H7 (cell line): ENCODE measurements at regions not wholly inside any gene's neighbourhood (a gene's known extent, or its start where the extent isn't known, plus 50 kb on each side); places are given as distances from the start of the nearest gene placed in this dataset.

Source experiments
- DNase-seq: peaks from one replicate; pipeline ENCODE4 v3.0.0; 2012
- H3K27me3 ChIP-seq: 2 replicates; pipeline ENCODE4 v1.6.0; 2011; ENCODE audit warnings: mild to moderate bottlenecking, low read length; ENCODE audit not compliant: control insufficient read depth, insufficient read depth
- H3K36me3 ChIP-seq: replicated peaks from 2 replicates; pipeline ENCODE4 v1.5.1; 2011; ENCODE audit warnings: low read length; ENCODE audit not compliant: control insufficient read depth, insufficient read depth
- H3K4me3 ChIP-seq: 2 replicates; pipeline ENCODE4 v1.5.1; 2011; ENCODE audit warnings: low read depth, mild to moderate bottlenecking, control low read depth, low read length, moderate library complexity; ENCODE audit not compliant: insufficient read depth

DNA sequence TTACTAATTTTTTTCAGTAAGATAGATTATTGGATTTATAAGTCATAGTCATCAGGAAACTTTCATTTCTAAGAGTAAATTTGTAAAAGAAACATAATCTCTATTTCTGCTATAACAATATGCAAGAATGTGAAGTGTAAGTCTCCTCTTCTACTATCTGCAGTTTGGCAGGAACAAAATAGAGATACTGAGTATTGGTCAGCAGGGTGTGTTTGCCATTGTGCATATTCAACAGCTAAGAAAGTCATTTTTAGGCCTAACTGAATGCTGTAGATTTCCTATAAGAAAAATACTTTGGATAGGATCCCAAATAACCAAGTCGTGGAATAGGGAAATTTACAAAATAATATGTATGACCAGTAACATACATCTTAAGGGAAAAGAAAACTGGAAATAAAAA lies 253.3 kb upstream of the EPHA5 start:
- H3K36me3 ChIP-seq: no peaks in the 10 kb centered on the region
- H3K27me3 ChIP-seq: no peaks in the 10 kb centered on the region
- no peak for DNase-seq
- H3K4me3 ChIP-seq: no peak overlapping the region

DNA sequence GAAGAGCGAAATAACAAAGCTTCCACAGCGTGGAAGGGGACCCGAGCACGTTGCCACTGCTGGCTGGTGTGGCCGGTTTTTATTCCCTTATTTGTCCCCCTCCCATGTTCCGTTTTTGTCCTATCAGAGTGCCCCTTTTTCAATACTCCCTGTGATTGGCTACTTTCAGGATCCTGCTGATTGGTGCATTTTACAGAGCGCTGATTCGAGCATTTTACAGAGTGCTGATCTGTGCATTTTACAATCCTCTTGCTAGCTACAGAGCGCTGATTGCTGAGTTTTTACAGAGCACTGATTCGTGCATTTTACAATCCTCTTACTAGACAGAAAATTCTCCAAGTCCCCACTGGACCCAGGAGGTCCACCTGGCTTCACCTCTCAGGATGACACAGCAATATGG lies 250.9 kb upstream of the EPHA5 start:
- H3K4me3 ChIP-seq: no peak overlapping the region
- H3K27me3 ChIP-seq: no peaks in the 10 kb centered on the region
- H3K36me3 ChIP-seq: no peaks in the 10 kb centered on the region
- no peak for DNase-seq

DNA sequence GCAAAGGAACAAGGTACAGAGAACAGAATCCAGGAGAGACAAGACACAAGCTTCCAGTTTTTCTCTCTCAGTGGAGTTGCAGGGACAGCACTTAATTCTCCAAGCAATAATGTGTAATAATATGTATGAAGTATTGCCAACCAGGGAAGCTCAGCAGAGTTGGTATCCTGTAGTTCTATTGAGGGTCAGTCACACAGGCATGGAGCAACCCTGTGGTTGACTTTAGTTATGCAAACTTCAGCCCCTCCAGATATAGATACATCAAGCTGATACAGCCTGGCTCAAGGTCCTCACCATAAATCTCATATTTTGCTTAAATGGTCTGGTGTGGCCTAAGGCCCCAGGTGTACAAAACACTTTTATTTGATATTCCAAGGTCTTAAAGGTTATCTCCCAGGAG lies 248.6 kb upstream of the EPHA5 start:
- H3K36me3 ChIP-seq: no peaks in the 10 kb centered on the region
- DNase-seq: no peak
- no peak overlapping the region for H3K4me3 ChIP-seq
- no peaks in the 10 kb centered on the region for H3K27me3 ChIP-seq

DNA sequence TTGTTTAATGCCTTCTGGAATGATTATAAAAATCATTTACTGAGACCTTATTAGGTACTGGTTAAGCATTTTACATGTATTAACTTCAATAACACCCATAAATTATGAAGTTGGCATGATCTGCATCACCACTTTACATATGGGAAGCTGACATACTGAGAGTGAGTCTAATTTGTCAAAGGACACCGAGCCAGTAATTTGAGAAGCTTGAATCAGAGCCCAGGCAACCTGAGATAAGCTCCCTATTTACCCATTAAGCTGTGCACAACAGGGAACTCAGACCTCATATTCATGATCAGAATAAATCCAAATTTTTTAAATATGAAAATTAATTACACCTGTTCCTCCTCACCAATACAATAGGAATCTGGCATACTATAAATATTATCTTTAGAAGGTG lies 247.9 kb upstream of the EPHA5 start:
- Histone ChIP-seq H3K4me3 (no peak overlapping the region), H3K36me3 (no peaks in the 10 kb centered on the region), H3K27me3 (no peaks in the 10 kb centered on the region)
- DNase-seq: no peak

DNA sequence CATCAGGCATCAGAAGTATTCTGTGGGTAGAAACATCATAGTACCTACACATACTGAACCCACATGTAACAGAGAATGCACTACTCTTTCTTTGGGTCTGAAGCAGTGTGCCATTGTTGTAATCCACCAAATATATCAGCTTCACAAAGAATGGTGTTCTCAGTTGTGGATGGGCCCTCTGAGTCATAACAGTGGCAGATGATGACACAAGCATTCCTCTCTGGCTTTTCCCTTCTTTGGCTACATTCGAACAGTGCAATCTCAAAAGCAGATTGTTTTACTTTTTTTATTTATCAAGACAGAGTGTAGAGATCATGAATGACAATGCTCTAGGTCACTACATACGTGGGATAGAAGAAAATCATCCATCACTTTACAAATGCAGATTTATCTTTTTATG lies 247.2 kb upstream of the EPHA5 start:
- no peak for DNase-seq
- Histone ChIP-seq H3K36me3 (no peaks in the 10 kb centered on the region), H3K27me3 (no peaks in the 10 kb centered on the region), H3K4me3 (no peak overlapping the region)

DNA sequence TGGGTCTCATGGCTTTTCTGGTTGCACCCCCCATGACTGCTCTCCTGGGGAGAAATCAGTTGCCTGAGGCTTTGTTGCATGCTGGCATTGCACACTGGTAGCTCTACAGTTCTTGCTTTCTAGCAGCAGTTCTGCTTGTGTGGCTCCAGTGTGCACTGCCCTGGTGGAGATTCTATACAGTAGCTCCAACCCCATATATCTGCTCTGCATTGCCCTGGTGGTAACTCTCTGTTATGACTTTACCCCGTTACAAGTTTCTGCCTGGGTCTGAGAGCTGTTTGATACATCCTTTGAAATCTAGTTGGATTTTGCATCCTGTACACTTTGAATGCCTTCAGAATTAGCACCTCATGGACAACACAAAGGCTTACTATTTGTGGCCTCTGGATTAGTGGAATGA lies 241.4 kb upstream of the EPHA5 start:
- no peaks in the 10 kb centered on the region for H3K36me3 ChIP-seq
- no peak for DNase-seq
- no peaks in the 10 kb centered on the region for H3K27me3 ChIP-seq
- H3K4me3 ChIP-seq: no peak overlapping the region

DNA sequence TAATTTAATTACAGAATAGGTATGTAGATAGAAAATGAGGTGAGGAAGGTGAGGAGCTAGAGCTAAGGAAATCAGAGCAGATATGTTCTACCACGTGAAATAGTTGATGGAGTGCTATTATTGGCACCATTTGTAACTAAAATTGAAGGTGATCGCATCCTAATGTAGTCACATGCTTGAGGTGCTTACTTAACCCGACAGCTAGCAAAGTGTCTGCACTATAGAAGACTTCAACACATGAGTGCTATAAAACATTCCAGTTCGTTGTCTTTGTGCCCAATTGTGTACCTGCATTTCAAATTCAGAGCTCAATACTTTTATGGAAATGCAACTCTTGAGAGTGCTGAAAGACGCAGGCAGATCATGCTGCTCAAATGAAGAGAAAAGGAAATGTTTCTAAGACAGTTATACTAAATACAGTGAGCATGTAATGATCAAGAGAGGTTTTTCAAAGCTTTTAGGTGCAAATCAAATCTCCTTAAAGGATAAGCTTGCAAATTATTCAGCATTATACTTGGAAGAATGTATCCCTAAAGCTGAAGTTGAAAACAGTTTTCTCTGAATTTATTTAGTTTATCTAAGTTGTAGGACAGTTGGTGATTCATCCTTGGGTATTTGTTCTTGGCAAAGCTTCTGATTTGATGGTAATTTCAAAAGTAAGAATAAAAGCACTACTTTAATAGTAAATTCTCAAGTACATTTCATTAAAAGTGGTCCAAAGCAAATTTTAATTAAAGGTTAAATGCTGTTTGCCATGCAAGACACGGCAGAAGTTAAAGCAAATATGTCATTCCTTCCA lies 223.9 kb upstream of the EPHA5 start:
- H3K27me3 ChIP-seq: no peaks in the 10 kb centered on the region
- no peaks in the 10 kb centered on the region for H3K36me3 ChIP-seq
- no peak overlapping the region for H3K4me3 ChIP-seq
- no peak for DNase-seq

DNA sequence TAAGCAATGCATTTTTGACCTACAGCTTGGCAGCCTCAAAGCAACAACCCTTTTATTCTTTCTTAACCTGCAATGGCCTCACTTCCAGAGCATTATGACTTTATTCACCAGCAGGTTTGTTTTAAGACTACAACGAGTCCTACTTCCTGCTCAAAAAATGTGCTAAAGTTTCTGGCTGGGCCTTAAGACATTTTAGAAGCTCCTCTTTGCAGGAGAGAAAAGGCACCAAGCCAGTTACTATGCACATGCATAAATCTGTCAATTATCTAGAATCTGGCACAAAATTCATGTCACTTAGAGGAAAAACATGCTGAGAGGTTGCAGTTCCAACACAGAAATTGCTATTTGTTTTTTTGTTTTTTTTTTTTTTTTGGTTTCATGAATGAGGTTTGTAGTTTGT lies 223.0 kb upstream of the EPHA5 start:
- H3K36me3 ChIP-seq: no peaks in the 10 kb centered on the region
- H3K27me3 ChIP-seq: no peaks in the 10 kb centered on the region
- no peak overlapping the region for H3K4me3 ChIP-seq
- DNase-seq: no peak

DNA sequence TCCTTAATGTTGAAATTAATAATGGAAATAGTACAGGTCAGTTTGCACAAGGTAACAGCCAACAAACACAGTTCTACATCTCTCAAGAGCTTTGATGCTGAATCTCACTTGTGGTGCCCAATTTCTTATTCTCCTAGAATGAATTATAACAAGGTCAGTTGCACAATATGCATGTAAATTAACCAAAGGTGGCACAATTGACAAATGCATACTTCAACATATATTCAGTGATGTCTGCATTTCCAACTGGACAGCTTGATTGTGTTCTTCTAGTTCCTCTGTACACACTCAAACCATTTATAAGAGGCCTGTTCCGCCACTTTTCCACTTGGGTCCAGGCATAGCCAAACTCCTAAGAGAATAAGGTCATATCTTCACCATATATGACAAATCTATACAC lies 210.3 kb upstream of the EPHA5 start:
- DNase-seq: no peak
- Histone ChIP-seq H3K27me3 (no peaks in the 10 kb centered on the region), H3K36me3 (no peaks in the 10 kb centered on the region), H3K4me3 (no peak overlapping the region)

DNA sequence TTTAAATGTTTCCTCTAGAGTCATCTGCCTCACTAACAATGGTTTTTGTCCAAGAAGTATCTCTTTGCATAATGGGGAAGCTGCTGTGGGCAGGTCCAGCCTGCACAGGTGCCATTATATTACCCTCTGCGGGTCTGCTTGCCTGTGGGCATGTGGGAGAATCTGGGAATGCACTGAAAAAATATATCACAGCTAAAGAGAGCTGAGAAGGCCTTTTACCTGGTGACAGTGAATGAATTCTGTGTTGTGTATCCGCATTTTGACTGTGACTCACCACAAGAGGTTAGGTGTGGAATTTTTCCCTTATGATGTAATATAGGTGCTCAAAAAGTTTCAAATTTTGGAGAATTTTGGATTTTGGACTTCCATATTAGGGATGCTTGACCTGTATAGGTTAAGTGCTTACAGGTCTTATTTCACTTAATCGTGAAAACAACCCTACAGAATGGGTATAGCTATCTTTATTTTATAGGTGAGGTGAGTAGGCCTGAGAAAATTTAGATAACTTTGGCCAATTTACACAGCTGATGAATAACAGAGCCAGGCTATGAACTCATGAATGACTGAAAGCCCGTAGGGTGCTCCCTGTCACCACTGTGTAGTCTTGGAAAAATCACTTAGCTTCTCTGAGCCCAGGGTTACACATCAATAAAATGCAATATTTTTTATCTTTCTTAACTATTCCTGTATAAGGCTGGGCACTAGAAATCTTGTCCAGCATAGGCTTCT lies 198.0 kb upstream of the EPHA5 start:
- Histone ChIP-seq H3K4me3 (no peak overlapping the region), H3K36me3 (no peaks in the 10 kb centered on the region), H3K27me3 (no peaks in the 10 kb centered on the region)
- no peak for DNase-seq

DNA sequence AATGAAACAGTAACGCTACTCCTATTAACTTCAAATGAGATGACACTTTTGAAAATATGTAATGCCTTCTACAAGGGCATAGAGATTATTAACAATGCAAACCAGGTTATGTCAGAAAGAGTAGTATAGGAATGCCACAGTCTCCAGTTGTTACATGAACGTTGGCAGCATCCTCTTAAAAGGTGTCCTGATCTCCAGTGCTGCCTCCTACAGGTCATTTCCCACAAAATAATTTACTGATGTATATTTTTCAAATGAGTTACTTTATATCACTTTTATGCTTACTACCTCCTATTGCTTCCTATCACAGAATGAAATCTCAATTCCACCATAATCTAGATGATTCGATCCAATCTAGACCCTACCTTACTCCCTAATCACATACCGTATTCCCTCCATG lies 195.2 kb upstream of the EPHA5 start:
- Histone ChIP-seq H3K4me3 (no peak overlapping the region), H3K36me3 (no peaks in the 10 kb centered on the region), H3K27me3 (no peaks in the 10 kb centered on the region)
- DNase-seq: peak; percentile 18

DNA sequence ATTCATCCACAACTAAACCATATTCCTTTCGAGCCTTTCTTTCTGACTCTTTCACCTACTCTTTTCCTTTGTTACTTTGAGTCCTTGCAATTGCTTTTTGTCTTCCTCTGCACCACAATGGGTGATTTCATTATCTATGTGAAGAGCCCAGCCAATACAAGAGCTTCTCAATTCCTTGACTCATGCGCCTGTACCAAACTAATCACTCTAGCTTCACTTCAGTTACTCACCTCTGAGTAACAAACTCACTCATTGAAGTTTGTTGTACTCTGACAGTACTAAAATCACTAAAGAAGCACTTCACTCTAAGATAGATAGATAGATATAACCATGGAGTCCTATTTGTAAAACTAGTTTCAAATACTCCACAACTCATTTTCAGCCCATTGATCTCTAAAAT lies 191.7 kb upstream of the EPHA5 start:
- Histone ChIP-seq H3K36me3 (no peaks in the 10 kb centered on the region), H3K4me3 (no peak overlapping the region), H3K27me3 (no peaks in the 10 kb centered on the region)
- DNase-seq: no peak

DNA sequence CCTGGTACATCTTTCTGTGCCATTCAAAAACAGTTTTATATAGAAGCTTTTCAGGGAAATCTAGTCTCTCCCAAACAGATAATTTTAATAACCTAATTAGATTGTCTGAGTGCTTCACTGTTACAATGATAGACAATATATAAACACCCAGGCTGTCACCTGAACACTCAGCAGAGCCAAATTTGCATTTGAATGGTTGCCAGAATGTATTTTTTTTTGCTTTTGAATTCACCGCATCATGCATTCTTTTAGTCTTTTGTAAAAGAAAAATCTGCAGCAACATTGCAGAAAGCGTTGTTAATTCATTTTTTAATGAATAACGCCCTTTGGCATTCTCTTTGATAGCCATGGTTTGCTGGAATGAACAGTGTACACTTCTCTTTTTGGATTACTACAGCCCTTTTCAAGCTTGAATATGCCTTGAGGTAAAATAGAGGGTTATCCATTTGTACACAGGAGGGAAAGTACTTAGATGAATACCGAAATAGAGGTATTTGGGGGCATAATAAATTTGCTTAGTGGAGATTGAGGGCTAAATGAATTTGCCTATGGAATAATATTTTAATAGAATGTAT lies 175.0 kb upstream of the EPHA5 start:
- no peaks in the 10 kb centered on the region for H3K36me3 ChIP-seq
- H3K27me3 ChIP-seq: no peaks in the 10 kb centered on the region
- DNase-seq: no peak
- H3K4me3 ChIP-seq: no peak overlapping the region

DNA sequence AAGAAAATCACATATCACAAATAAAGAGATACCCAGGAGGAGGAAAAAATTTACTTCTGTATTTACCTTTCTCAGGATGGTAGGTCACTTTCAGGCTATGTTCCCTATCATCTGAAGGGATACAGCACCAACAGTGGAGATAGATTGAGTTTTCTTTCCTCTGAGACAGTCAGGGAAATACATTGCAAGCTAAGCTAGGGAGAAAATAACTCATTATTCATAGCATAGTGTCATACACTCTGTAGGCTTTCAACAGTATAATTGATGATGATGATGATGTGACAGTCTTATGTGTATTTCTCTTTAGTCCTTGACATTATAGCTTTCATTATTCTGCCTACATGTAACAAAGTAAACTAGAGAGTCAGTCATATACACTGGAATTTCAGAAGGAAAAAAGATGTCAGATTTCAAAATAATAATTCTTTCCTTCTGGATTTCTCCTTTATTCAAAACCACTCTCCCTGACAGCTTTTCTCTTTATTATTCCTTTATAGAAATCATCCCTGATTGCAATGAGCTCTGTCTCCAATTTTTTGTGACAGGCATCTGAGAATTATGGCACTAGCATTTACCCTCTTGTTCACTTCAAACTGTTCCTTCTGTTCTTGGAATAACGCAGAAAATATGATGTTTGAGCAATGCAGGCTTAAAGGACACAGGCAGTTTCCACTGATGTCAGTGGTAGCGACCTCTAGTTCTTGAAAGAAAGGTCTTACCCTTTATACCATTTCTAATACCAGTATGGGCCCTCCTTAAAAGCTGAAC lies 169.1 kb upstream of the EPHA5 start:
- no peak for DNase-seq
- Histone ChIP-seq H3K27me3 (no peaks in the 10 kb centered on the region), H3K36me3 (no peaks in the 10 kb centered on the region), H3K4me3 (no peak overlapping the region)

DNA sequence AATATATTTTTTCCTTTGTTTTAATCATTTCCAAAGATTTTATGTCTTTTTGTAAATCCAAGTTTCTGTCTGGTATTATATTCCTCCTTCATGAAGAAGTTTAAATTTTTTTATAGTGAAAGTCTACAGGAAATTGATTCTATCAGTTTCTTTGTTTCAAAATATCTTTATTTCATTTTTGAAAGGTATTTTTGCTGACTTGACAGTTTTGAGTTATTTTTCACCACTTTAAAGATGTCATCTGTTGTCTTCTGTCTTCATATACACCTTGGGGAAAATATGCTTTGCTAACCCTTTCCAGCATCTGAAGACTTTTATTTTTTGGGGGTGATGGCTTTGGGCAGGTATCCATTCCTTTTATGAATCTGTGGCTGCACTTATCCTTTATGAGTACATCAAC lies 164.4 kb upstream of the EPHA5 start:
- no peak overlapping the region for H3K4me3 ChIP-seq
- H3K27me3 ChIP-seq: no peaks in the 10 kb centered on the region
- no peak for DNase-seq
- no peaks in the 10 kb centered on the region for H3K36me3 ChIP-seq
